WERI-Rb-1 (cell line): ENCODE measurements at regions not wholly inside any gene's neighbourhood (a gene's known extent, or its start where the extent isn't known, plus 50 kb on each side); places are given as distances from the start of the nearest gene placed in this dataset.

ENCODE experiments used
- DNase-seq: peaks from one replicate; pipeline ENCODE4 v3.0.0-alpha.2; 2020
- H3K27ac ChIP-seq: fragments of 250-450 bp; sonication (Bioruptor Pico); 2 replicates; pipeline ENCODE4 v1.5.1; 2020; ENCODE audit warnings: mild to moderate bottlenecking, moderate library complexity
- H3K27me3 ChIP-seq: fragments of 250-450 bp; sonication (Bioruptor Pico); 2 replicates; pipeline ENCODE4 v1.5.1; 2021; ENCODE audit warnings: mild to moderate bottlenecking, low read depth, moderate library complexity; ENCODE audit not compliant: insufficient read depth, severe bottlenecking
- H3K36me3 ChIP-seq: fragments of 250-450 bp; sonication (Bioruptor Pico); 2 replicates; pipeline ENCODE4 v1.5.1; 2020; ENCODE audit warnings: mild to moderate bottlenecking, moderate library complexity
- H3K4me3 ChIP-seq: 2 replicates; pipeline ENCODE4 v1.5.1; 2011; ENCODE audit warnings: low read depth, mild to moderate bottlenecking, control low read depth, low read length
- H3K9me3 ChIP-seq: fragments of 250-450 bp; sonication (Bioruptor Pico); 2 replicates; pipeline ENCODE4 v1.5.1; 2021; ENCODE audit warnings: mild to moderate bottlenecking, moderate library complexity; ENCODE audit not compliant: severe bottlenecking
- CTCF ChIP-seq: IDR thresholded peaks from 2 replicates; pipeline ENCODE4 v1.5.1; 2011; ENCODE audit warnings: low read depth, mild to moderate bottlenecking, control low read depth, inconsistent platforms, low read length

GRCh38 chr14:104395941-104396681 is 183.5 kb upstream of the C14orf180 start:
- H3K36me3 ChIP-seq, result no peaks in the 10 kb centered on the region
- no peaks in the 10 kb centered on the region for H3K9me3 ChIP-seq
- no peaks in the 10 kb centered on the region for H3K27me3 ChIP-seq
- no peak overlapping the region for H3K27ac ChIP-seq
- no peak for DNase-seq
- H3K4me3 ChIP-seq, result no peak overlapping the region
- no peak for TF ChIP-seq CTCF

- no peak overlapping the region for H3K4me3 ChIP-seq
- no peak for TF ChIP-seq CTCF
- no peaks in the 10 kb centered on the region for H3K27me3 ChIP-seq
- no peak overlapping the region for H3K27ac ChIP-seq
- H3K36me3 ChIP-seq, result no peaks in the 10 kb centered on the region
- no peak for DNase-seq
- H3K9me3 ChIP-seq, result no peaks in the 10 kb centered on the region
Observed at GRCh38 chr14:104396682-104397470, 182.7 kb upstream of the C14orf180 start.

- H3K27me3 ChIP-seq, result no peaks in the 10 kb centered on the region
- no peak for TF ChIP-seq CTCF
- H3K4me3 ChIP-seq, result no peak overlapping the region
- no peak for DNase-seq
- H3K9me3 ChIP-seq, result no peaks in the 10 kb centered on the region
- no peaks in the 10 kb centered on the region for H3K36me3 ChIP-seq
- H3K27ac ChIP-seq, result no peak overlapping the region
Observed at GRCh38 chr14:104397956-104398355, 181.6 kb upstream of the C14orf180 start.

- Histone ChIP-seq H3K9me3 (no peaks in the 10 kb centered on the region), H3K27ac (no peak overlapping the region), H3K4me3 (no peak overlapping the region), H3K36me3 (no peaks in the 10 kb centered on the region), H3K27me3 (no peaks in the 10 kb centered on the region)
- no peak for TF ChIP-seq CTCF
- DNase-seq, result no peak
Observed at GRCh38 chr14:104398656-104399055, 180.9 kb upstream of the C14orf180 start.

GRCh38 chr14:104399432-104400155 is 180.0 kb upstream of the C14orf180 start:
- no peak overlapping the region for H3K27ac ChIP-seq
- no peaks in the 10 kb centered on the region for H3K9me3 ChIP-seq
- no peaks in the 10 kb centered on the region for H3K27me3 ChIP-seq
- no peak for TF ChIP-seq CTCF
- no peak for DNase-seq
- H3K36me3 ChIP-seq, result no peaks in the 10 kb centered on the region
- no peak overlapping the region for H3K4me3 ChIP-seq
